HG02981 (cell line): ENCODE measurements at regions not wholly inside any gene's neighbourhood (a gene's known extent, or its start where the extent isn't known, plus 50 kb on each side); places are given as distances from the start of the nearest gene placed in this dataset.

ENCODE experiments used
- ATAC-seq: cut with Tn5 transposase; IDR thresholded peaks from one replicate; pipeline ENCODE4 v1.9.1; 2021; ENCODE audit warnings: mild to moderate bottlenecking, moderate library complexity; ENCODE audit not compliant: unreplicated experiment

DNA sequence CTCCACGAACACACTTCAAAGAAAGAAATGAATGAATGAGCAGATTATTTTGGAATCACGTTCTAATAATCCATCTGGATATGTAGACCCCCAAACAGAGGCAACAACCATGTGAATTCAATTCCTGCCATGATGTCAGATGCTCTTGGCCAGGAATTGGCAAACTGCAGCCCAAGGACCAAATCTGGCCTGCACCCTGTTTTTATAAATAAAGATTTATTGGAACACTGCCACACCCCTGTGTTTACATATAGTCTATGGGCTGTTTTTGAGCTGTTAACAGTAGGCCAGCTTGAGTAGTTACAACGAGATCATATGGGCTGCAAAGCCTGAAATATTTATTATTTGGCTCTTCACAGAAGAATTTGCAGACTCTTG is 336.0 kb upstream of the ZFHX3 start:
- no peak for ATAC-seq

- no peak for ATAC-seq
Measured at GRCh38 chr16:73383195-73383987, 335.5 kb upstream of the ZFHX3 start.

GRCh38 chr16:73378471-73378870 is 330.5 kb upstream of the ZFHX3 start:
- no peak for ATAC-seq

- no peak for ATAC-seq
Measured at GRCh38 chr16:73371584-73372319, 323.8 kb upstream of the ZFHX3 start.

- ATAC-seq, result no peak
Measured at GRCh38 chr16:73369851-73370250, 321.9 kb upstream of the ZFHX3 start.

- no peak for ATAC-seq
Measured at GRCh38 chr16:73368715-73369114, 320.8 kb upstream of the ZFHX3 start.

DNA sequence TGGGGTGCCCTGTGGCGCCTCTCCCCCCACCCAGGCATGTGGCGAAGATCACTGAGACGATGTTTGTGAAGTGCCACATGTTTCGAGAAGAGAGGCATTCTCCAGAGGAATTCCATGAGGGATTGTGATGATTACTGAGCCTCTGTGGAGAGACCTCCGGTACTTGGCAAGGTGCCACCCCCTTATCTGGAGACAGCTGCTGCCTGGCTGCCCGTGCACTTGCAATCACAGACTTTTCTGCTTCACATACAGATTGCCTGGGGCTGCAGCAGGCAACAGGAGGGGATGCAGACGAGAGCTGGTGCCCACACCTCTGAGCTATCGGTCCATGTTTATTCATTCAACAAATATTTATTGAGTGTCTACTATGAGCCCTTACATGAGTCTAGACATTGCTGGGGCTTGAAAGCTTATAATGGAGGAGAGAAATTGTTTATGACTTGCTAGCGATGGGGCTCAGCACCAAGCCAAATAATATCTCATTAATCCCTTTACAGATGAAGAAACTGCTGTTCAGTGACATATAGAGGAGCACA is 317.2 kb upstream of the ZFHX3 start:
- ATAC-seq, result no peak

DNA sequence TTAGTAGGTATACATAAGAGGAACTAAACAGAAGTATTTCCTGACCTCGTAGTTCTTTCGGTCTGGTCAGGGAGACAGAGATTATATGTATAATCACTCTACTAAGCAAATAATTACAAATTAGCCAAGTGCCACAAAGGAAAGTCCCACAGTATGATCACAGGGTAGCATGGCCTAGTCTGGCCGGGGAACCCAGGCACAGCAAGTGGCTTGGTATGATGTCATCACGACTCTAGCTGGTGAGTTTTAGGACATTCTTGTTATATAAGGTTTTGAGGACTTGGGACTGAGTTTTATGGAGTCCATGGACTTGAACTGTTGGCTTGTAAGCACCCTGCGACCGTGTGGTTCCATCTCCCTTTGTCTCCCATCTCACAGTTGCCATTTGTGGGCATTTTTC is 316.5 kb upstream of the ZFHX3 start:
- ATAC-seq, result no peak

DNA sequence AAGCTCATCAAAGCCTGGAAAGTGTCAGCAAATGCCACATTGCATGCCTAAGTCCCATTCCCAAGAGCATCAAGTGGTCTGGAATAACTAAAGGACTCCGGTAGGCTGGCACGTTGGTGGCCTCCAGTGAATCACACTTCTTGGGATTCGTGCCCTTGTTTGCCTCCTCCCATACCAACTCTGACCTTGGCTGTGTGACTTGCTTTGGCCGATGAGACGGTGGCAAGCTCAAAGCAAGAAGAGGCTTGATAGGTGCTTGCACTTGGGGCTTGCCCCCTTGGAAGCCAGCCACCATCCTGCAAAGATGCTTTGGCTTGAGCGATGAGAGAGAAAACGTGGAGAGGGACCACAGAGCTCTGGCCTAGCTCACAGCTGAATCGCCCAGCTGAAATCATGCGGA is 313.1 kb upstream of the ZFHX3 start:
- no peak for ATAC-seq

DNA sequence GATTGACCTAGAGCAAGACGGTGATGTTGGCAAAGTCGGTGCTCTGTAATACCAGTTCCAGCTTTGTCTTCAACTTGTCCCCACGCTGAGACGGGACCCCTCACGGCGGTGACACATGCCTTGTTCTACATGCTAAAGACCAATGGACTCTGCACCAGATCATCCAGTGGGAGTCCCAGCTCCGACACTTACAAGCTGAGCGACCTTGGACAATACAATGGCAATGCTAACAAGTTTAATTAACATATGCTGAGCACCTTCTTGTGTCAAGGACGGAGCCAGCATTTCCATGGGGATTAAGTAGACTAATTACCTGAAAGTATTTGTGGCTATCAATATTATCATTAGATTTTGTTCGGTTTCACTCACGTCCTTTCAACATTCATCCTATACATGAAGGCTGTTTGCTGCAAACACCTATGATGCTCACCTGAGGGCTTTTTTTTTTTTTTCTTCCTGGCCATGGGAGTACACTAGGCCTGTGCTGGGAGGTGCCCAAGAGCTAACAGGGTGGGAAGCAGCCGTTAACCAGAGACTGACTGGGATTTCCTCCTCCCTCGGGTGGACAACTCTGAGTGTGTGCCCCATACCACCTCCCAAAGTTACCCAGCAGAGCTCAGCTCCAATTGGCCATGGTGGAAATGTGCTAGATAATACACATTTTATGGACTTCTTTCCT is 308.6 kb upstream of the ZFHX3 start:
- no peak for ATAC-seq

DNA sequence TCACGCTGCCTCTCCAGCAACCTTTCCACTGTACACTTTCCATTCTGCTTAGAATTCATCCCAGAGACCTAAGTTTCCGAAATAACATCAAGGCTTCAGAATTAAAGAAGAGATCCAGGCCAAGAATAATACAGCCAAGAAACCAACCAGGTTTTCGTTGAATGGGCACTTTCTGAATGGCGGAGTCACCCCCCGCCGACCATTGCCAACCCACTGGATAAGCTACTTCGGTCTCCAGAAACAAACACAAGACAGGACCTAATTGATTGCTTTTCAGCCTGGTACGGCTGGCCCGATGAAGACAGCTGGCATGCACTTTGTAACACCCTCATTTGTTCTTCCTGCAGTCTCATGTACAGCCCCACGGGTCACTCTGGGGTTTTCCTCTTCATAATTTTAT is 308.1 kb upstream of the ZFHX3 start:
- ATAC-seq, result no peak

- ATAC-seq, result no peak
Measured at GRCh38 chr16:73354434-73354833, 306.5 kb upstream of the ZFHX3 start.

GRCh38 chr16:73350707-73351452 is 303.0 kb upstream of the ZFHX3 start:
- ATAC-seq, result no peak

DNA sequence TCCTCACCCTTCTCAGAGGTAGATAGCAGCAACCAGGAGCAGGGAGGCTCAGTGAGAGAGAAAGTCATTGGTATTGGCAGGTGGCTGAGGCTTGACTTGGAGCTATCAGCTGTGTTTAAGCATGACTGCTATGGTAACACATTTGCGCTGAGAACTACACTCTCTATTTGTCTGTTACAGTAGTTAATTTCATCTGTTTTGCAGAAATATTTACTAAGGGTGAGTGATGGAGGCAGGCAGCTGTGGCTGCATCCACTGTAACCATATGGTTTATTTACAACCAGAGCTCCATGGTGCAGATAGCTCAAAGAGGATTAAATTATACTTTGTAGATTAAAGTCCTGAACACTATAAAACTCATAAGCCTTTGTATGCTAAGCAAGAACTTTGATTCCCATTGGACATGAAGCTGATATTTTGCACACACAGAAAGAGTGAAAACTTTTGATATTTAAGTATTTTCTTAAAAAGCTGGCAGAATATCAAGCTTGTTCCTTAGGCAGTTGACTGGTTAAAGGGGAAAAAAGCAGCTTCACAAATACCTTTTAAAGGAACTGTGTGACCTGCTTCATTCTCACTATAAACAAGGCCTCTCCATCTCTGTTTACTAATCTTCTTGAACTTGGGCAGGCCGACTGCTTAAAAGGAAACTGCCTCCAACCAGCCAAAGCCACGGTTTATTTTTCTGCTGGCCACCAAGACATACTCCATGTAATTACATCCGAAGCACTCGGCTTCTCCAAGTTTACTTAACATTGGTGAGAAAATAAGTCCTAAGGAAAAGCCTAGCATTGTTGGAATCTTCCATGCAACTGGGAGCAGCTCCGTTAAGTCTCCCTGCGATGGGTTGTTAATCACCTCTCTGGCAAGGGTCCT is 299.8 kb upstream of the ZFHX3 start:
- no peak for ATAC-seq

- no peak for ATAC-seq
Measured at GRCh38 chr16:73339821-73340220, 291.9 kb upstream of the ZFHX3 start.

GRCh38 chr16:73337373-73338296 is 289.7 kb upstream of the ZFHX3 start:
- no peak for ATAC-seq

DNA sequence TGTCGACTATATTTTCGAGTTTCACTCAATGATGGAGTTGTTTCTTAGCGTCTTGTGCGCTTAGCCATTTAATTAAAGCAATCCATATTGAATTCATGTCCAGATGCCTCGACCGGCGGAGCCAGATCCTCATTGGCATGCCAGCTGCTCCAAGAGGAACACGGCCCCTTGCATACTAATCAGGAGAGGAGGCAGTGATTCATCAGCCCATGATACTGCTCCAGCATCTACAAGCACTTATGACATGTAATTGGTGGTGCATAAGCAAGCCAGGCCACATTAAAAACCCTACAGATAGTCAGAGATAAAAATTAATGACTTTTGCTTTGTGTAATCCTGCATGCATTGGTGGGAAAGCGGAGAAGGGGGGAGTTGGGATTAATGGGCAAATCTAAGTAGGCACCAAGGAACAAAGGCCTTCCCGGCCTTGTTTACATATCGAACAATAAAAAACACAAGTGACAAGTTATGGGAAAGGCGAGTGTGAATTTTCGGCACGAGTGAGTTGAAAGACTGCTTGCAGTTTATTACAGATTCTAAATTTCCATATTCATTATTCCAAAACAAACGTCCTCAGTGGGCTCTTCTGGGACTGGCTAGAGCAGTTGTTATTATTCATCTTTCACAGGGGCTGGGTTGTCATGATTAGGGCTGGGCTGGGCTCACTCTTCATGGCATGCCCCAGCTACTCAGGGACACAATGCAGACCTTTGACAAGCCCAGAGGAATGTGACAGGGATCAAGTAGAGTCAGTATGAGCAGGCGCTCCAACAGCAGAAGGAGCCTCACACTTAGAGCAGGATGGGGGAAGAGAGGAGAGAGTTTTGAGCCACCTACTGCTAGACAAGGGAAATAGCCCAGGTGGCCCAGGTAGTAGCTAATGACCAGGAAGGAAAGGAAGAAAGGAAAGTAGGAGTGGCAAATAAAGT is 281.7 kb upstream of the ZFHX3 start:
- ATAC-seq, result no peak
